GM21381 (cell line): ENCODE measurements at regions not wholly inside any gene's neighbourhood (a gene's known extent, or its start where the extent isn't known, plus 50 kb on each side); places are given as distances from the start of the nearest gene placed in this dataset.

Experiments
- ATAC-seq: cut with Tn5 transposase; IDR thresholded peaks from one replicate; pipeline ENCODE4 v1.9.1; 2021; ENCODE audit warnings: mild to moderate bottlenecking, moderate library complexity; ENCODE audit not compliant: unreplicated experiment

DNA sequence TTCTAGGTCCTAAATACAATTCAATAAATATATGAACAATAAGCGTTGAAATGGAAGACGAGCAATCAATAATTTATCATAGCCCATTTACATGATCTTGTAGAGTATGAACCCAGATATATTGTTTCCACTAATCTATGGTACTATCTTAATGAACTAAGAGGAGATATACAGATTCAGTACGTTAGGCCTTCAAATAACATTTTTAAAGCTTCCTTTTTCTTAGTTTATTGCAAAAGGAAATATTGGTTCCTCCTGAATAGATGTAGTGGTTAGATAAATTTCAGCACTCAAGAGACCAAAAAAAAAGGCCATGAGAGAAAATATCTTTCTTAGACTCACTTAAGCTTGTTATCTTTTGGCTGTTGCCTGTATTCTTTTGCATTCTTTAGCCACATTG, 147.5 kb upstream of the PITX2 start:
- ATAC-seq, result no peak

- ATAC-seq, result no peak
Observed at GRCh38 chr4:110778521-110778920, 155.6 kb upstream of the PITX2 start.

DNA sequence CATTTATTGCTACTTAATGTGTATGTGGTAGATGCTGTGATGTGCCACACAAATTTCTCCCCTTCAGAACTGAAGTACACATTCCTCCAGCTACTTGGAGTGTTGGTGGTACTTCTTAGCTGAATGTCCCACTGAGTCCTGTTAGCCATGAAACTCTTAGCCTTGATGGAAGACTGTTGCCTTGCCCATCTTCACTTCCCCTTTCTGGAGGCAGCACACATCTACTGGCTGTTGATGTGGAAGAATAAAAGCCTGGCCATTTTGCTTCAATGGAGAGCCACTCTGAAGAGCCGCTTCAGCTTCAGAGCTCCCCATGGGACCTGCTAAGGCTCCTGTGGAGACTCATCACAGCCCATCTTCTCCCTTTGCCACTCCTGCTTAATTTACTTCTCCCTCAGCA, 157.7 kb upstream of the PITX2 start:
- no peak for ATAC-seq

DNA sequence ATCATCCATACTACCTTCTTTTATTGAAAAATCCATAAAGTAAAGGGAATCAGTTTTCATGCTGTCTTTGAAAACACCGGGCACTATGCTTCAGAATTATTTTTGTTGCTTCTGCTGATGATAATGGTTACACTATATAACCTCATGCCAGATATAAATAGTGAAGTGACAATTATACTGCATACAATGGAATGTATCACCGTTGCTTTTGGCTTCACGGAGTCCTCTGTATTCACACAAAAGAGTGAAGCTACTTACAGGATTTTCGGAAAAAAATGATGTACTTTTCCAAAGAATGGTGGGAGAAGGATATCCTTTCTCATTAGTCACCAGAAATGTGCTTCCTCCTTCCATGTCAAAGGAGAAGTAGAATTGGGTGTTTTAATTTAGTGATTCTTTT, 159.1 kb upstream of the PITX2 start:
- no peak for ATAC-seq

- ATAC-seq, result no peak
Observed at GRCh38 chr4:110787109-110787508, 164.2 kb upstream of the PITX2 start.

DNA sequence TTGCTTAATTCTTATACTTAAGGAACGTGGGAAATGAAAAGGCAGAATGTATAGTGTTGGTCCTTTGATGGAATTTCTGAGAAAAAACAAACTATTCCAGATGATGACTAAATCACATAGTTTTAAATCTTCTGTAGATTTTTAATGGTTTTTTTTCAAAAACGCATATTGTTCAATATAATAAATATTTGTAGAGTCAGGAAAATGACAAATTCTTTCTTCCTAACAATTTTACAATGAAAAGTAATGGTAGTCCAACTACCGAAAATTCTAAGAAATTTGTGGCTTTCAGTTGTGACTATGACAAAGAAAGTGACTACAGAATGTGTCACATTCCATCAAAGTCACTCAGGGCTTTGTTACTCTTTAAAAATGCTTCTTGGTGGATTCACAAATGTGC, 164.8 kb upstream of the PITX2 start:
- no peak for ATAC-seq

DNA sequence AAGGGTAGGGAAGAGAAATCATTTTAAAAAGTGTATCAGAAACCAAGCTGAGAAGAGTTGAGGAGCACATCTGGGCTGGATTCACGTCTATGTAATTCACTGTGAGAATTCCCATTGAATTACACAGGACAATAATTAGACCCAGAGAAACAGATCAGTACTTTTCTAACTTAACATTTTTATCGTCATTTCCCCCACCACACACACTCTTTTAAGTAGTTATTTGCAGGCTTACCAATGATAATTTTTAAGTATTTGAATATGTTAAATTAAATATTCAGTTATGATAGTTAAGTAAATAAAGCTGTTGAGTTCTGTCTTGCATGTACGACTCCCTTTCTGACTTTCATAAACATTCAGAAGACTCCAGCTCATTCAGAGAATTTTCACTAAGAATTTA, 165.4 kb upstream of the PITX2 start:
- no peak for ATAC-seq

GRCh38 chr4:110792036-110792435, 169.2 kb upstream of the PITX2 start:
- ATAC-seq, result no peak

GRCh38 chr4:110793381-110793801, 170.5 kb upstream of the PITX2 start:
- ATAC-seq, result no peak

DNA sequence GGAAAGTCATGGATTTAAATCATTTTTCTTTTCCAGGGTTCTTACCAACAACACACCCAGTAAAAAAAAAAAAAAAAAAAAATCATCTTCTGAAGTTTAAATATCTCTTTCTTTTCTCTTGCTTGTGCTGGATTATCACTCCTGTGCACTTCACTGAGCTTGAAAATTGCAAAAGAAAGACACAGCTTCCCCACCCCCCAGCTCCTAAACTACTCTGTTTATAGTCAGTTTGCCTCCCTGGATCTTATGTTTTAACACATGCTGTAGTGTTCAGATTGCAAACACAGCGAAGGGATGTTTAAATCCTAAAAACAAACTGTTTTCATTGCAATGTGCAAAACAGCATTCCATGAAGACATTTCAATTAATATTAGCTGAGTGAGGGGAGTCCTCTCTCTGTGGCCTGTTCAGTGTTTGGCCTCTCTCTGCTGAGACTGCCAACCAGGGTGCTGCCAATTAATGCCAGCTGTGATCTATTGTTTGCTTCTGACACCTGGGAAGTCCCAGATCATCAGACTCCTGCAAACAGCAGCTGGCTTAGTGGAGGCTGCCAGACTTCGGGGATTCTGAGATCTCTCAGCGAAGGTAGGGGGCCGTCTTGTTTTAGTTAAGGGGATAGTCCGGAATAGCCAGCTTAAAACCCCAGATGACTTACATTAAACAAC, 171.1 kb upstream of the PITX2 start:
- ATAC-seq, result no peak

DNA sequence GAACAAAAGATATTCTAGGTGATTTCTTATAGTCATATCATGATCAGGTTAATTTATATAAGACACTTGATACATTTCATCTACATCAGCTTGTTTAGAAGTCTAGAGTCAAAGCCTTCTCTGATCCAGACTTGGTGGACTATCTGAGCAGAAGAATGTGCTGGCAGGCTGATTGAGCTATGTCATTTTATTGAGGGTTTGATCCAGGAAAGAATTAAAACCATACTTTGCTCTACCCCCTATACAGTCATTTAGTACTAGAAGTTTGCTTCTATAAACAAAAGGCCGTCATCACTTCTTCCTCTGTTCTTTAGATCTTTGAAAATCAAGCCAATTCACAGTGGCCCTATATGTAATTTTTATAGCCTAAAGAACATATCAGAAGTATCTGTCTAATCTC, 173.1 kb upstream of the PITX2 start:
- ATAC-seq, result no peak

GRCh38 chr4:110797486-110797885, 174.6 kb upstream of the PITX2 start:
- no peak for ATAC-seq

DNA sequence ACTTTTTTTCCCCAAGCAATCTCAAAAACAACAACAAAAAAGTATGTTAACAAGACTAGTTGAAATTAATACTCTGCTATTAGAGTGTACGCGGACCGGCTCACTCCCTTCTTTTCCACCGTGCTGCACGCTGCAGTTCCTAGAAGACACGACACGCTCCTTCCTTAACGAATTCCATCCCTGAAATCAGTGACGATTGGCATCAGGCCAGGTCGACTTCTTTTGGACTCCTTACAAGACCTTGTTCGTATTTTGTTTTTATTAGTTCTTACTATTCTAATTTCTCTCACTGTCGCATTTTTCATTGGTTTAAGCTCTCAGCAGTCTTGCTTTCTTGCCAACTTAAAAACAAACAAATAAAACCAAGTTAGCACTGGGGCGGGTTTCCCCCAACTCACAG, 175.8 kb upstream of the PITX2 start:
- no peak for ATAC-seq

GRCh38 chr4:110799211-110799610, 176.3 kb upstream of the PITX2 start:
- no peak for ATAC-seq

DNA sequence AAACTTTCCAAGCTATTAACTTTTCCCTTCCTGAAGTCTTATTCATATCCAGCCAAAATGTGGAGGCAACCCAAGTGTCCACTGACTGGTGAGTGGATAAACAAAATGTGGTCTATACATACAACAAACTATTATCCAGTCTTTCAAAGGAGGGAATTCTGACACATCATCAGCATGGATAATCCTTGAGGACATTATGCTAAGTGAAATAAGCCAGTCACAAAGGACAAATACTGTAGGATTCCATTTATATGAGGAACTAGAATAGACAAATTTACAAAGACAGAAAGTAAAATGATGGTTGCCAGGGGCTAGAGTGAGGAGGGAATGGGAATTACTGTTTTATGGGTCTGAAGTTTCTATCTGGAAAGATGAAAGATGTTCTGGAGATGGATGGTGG, 178.7 kb upstream of the PITX2 start:
- no peak for ATAC-seq

- ATAC-seq, result peak; percentile 77
Observed at GRCh38 chr4:110808351-110808878, 185.5 kb upstream of the PITX2 start.

- ATAC-seq, result no peak
Observed at GRCh38 chr4:110815950-110816349, 193.1 kb upstream of the PITX2 start.

DNA sequence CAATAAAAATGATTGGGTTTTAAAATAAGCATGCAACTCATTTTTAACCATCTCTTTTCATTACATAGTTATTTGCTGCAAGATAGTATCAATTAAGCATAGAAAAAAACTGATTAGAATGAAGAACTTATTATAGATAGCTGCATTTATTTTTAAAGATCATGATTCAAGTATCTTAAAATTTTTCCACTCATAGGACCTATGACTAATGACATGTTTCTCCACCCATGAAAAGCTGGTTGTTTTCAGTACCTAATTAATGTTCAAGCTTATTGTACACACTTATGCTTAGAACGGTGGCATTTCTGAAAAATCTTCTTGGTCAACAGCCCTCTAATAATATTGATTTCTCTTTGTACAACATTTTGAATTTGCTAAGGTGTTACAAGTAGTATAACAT, 193.5 kb upstream of the PITX2 start:
- ATAC-seq, result no peak

GRCh38 chr4:110821186-110821585, 198.3 kb upstream of the PITX2 start:
- no peak for ATAC-seq

DNA sequence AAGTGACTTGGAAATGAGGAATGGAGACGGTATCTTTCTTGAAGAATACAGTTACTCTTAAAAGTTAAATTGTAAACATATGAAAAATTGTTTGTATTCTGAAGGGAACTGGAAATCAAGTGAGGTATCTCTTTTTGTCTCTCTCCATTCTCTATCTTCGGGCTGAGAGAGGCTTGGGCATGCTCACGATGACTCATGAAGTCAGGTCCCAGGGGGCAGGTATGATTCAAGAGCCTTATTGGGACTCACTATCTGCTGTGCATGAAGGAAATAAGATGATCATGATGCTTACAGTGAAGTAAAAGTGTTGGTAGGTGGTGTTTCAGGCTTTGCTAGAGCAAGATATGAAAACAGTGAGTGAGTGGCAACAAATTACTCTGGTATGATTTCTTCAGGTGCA, 200.4 kb upstream of the PITX2 start:
- no peak for ATAC-seq

- no peak for ATAC-seq
Observed at GRCh38 chr4:110824344-110824743, 201.5 kb upstream of the PITX2 start.

GRCh38 chr4:110826656-110827055, 203.8 kb upstream of the PITX2 start:
- no peak for ATAC-seq

DNA sequence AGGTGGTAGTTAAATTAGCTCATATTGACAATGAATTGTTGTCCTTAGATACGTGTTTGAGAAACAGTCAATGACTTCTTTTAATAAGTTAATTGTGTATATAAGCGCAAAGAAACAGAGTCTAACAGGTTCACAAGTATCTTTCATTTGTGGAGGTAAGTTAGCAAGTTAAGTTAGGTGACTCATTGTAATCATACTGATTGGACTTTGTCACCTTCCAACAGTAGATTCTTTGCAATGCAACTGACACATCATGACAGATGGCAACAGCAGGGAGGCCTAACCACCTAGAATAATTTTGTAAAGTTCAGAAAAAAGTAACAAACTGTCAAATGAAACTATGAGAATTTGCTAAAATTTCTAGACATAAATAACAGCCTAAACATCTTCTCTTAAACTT, 207.6 kb upstream of the PITX2 start:
- ATAC-seq, result no peak
